H1 (cell line): ENCODE measurements at regions not wholly inside any gene's neighbourhood (a gene's known extent, or its start where the extent isn't known, plus 50 kb on each side); places are given as distances from the start of the nearest gene placed in this dataset.

Experiments
- EP300 ChIP-seq, 2 experiments: IDR thresholded peaks; 1 replicate in 1 of 2; 2 replicates in 1 of 2; pipeline ENCODE4 v1.6.1; 2011 to 2012; ENCODE audit warnings: low read depth in 2 of 2, low read length in 2 of 2, mild to moderate bottlenecking in 2 of 2, borderline replicate concordance in 1 of 2, inconsistent platforms in 1 of 2, moderate library complexity in 1 of 2
- EZH2 ChIP-seq: fragments of 200-600 bp; sonication (generic); IDR thresholded peaks from 2 replicates; pipeline ENCODE4 v1.7.1; 2012; ENCODE audit warnings: low read depth, mild to moderate bottlenecking, moderate library complexity, low read length, inconsistent platforms; ENCODE audit not compliant: severe bottlenecking
- POLR2A ChIP-seq, 2 experiments: IDR thresholded peaks; 1 replicate in 1 of 2; 2 replicates in 1 of 2; pipeline ENCODE4 v1.6.1; 2011; ENCODE audit warnings: low read depth in 2 of 2, low read length in 2 of 2, mild to moderate bottlenecking in 2 of 2; ENCODE audit errors: control extremely low read depth in 1 of 2
- POLR2AphosphoS5 ChIP-seq: IDR thresholded peaks from 2 replicates; pipeline ENCODE4 v1.6.1; 2011; ENCODE audit warnings: low read depth, low read length
- SIN3A ChIP-seq, 2 experiments: IDR thresholded peaks in 1 of 2; conservative IDR thresholded peaks in 1 of 2; 2 replicates each; pipeline ENCODE4 v1.6.1; 2011 to 2012; ENCODE audit warnings: low read length in 2 of 2, improper control_type of control experiment in 1 of 2, low read depth in 1 of 2, mild to moderate bottlenecking in 1 of 2
- SIX5 ChIP-seq: IDR thresholded peaks from 2 replicates; pipeline ENCODE4 v1.6.1; 2011; ENCODE audit warnings: mild to moderate bottlenecking, low read depth, low read length
- SP2 ChIP-seq: IDR thresholded peaks from 2 replicates; pipeline ENCODE4 v1.6.1; 2012; ENCODE audit warnings: mild to moderate bottlenecking, low read length, inconsistent platforms
- ZNF274 ChIP-seq: IDR thresholded peaks from 2 replicates; pipeline ENCODE4 v1.7.0; 2012; ENCODE audit warnings: low read length, borderline replicate concordance; ENCODE audit errors: extremely low read depth
- TF ChIP-seq, protein P1 (sequence below), 3 experiments: IDR thresholded peaks; 1 replicate in 2 of 3; 2 replicates in 1 of 3; pipeline versions ENCODE4 v1.5.1 to v1.6.1; 2011; ENCODE audit warnings: low read length in 3 of 3, mild to moderate bottlenecking in 3 of 3, inconsistent platforms in 2 of 3, low read depth in 1 of 3, moderate library complexity in 1 of 3; ENCODE audit not compliant: insufficient read depth in 1 of 3; ENCODE audit errors: control extremely low read depth in 1 of 3
- TF ChIP-seq, protein P2 (sequence below): IDR thresholded peaks from 2 replicates; pipeline ENCODE4 v1.6.1; 2012; ENCODE audit warnings: inconsistent platforms

DNA sequence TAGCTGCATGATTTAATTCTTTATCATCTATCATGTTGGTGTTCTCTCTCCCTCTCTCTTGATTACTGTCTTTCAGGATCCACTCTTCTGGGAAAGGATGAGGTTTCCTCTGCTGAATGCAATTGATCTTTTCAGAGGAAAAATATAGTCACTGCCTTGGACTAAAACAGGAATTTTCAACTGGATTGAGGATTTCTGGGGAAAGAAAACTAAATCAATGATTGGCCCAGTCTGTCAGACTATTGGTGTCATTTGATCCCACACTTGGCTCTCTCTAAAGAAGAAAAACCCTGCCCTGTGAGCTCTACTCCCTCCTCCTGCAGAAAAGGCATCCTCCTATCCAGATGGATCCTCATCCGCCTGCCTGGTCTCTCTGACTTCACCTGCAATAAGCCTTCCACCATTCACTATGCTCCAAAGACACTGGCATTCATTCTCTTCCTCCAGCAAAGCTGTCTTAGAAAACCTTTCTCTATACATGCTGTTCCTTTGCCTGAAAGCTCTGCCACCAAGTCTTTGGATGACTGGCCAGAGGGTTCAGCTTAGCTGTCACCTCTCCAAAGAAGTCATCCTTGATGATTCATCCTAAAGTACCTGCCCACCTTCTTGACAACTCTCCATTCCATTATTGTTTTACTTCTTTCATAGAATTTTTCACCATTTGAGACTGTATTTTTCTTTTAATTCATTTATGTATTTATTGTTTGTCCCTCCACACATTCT lies 127.7 kb upstream of the CAND1 start:
- TF ChIP-seq POLR2A (IDR thresholded peaks at IDR 0.05; ENCODE audit: control extremely low read depth in 1 of 2, low read depth in 2 of 2, low read length in 2 of 2) (no peak), SIX5 (no peak), ZNF274 (no peak), EP300 (IDR thresholded peaks at IDR 0.05; ENCODE audit: borderline replicate concordance in 1 of 2, low read depth in 2 of 2, low read length in 2 of 2) (no peak), POLR2AphosphoS5 (no peak), EZH2 (no peak), SIN3A (conservative IDR thresholded peaks at IDR 0.05 in 1 of 2, IDR thresholded peaks at IDR 0.05 in 1 of 2; ENCODE audit: low read depth in 1 of 2, low read length in 2 of 2) (no peak), SP2 (no peak)
- TF ChIP-seq, protein P1, sequence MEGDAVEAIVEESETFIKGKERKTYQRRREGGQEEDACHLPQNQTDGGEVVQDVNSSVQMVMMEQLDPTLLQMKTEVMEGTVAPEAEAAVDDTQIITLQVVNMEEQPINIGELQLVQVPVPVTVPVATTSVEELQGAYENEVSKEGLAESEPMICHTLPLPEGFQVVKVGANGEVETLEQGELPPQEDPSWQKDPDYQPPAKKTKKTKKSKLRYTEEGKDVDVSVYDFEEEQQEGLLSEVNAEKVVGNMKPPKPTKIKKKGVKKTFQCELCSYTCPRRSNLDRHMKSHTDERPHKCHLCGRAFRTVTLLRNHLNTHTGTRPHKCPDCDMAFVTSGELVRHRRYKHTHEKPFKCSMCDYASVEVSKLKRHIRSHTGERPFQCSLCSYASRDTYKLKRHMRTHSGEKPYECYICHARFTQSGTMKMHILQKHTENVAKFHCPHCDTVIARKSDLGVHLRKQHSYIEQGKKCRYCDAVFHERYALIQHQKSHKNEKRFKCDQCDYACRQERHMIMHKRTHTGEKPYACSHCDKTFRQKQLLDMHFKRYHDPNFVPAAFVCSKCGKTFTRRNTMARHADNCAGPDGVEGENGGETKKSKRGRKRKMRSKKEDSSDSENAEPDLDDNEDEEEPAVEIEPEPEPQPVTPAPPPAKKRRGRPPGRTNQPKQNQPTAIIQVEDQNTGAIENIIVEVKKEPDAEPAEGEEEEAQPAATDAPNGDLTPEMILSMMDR (IDR thresholded peaks at IDR 0.05; ENCODE audit: control extremely low read depth in 1 of 3, insufficient read depth in 1 of 3, low read depth in 1 of 3, low read length in 3 of 3), result no peak
- TF ChIP-seq, protein P2, sequence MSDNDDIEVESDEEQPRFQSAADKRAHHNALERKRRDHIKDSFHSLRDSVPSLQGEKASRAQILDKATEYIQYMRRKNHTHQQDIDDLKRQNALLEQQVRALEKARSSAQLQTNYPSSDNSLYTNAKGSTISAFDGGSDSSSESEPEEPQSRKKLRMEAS, result no peak
